ENCODE measurements at regions not wholly inside any gene's neighbourhood (a gene's known extent, or its start where the extent isn't known, plus 50 kb on each side); places are given as distances from the start of the nearest gene placed in this dataset.

- H3K36me3 ChIP-seq (replicated peaks in 1 of 2; ENCODE audit: insufficient read depth in 1 of 2, low read depth in 2 of 2) = no peaks in the 10 kb centered on the region
- no peaks in the 10 kb centered on the region for H3K27me3 ChIP-seq
- ATAC-seq (no peak), DNase-seq (no peak)
- H3K4me3 ChIP-seq = no peak overlapping the region
- H3K27ac ChIP-seq = no peak overlapping the region
- no peak for TF ChIP-seq POLR2A (IDR thresholded peaks at IDR 0.05)
- TF ChIP-seq CTCF (IDR thresholded peaks at IDR 0.05) = no peak
- intact Hi-C loops (cut with DNase I) = no loop called here
- H3K9me3 ChIP-seq = no peaks in the 10 kb centered on the region
- no peaks in the 10 kb centered on the region for H3K4me1 ChIP-seq
Measured at GRCh38 chr1:222232842-222233241, 315.1 kb downstream of the HHIPL2 start.

GRCh38 chr1:222229672-222230312 is 318.1 kb downstream of the HHIPL2 start:
- 28 to 36% methylated on average over 4 of the region's 4 CpGs for WGBS, 2 donors
- no peak overlapping the region for H3K4me3 ChIP-seq
- no peak for TF ChIP-seq POLR2A (IDR thresholded peaks at IDR 0.05)
- no peak for TF ChIP-seq CTCF (IDR thresholded peaks at IDR 0.05)
- H3K36me3 ChIP-seq (replicated peaks in 1 of 2; ENCODE audit: insufficient read depth in 1 of 2, low read depth in 2 of 2) = no peaks in the 10 kb centered on the region
- no peaks in the 10 kb centered on the region for H3K9me3 ChIP-seq
- H3K27ac ChIP-seq = no peak overlapping the region
- no peak for ATAC-seq
- H3K27me3 ChIP-seq = no peaks in the 10 kb centered on the region
- intact Hi-C loops (cut with DNase I) = no loop called here
- no peaks in the 10 kb centered on the region for H3K4me1 ChIP-seq
- no peak for DNase-seq

GRCh38 chr1:222225316-222225691 is 322.6 kb downstream of the HHIPL2 start:
- Histone ChIP-seq H3K27me3 (no peaks in the 10 kb centered on the region), H3K36me3 (replicated peaks in 1 of 2; ENCODE audit: insufficient read depth in 1 of 2, low read depth in 2 of 2) (no peaks in the 10 kb centered on the region), H3K4me3 (no peak overlapping the region), H3K4me1 (no peaks in the 10 kb centered on the region), H3K9me3 (no peaks in the 10 kb centered on the region), H3K27ac (no peak overlapping the region)
- no peak for TF ChIP-seq POLR2A (IDR thresholded peaks at IDR 0.05)
- TF ChIP-seq CTCF (IDR thresholded peaks at IDR 0.05) = no peak
- ATAC-seq = no peak
- intact Hi-C loops (cut with DNase I) = no loop called here
- 63 to 70% methylated on average over 4 of the region's 4 CpGs for whole genome bisulfite sequencing, 2 donors
- DNase-seq = no peak

GRCh38 chr1:222224636-222225315 is 323.1 kb downstream of the HHIPL2 start:
- H3K4me1 ChIP-seq = no peaks in the 10 kb centered on the region
- 39 to 57% methylated on average over 4 of the region's 4 CpGs for WGBS, 2 donors
- ATAC-seq = no peak
- no peaks in the 10 kb centered on the region for H3K9me3 ChIP-seq
- H3K27ac ChIP-seq = no peak overlapping the region
- no peak for DNase-seq
- TF ChIP-seq POLR2A (IDR thresholded peaks at IDR 0.05) (no peak), CTCF (IDR thresholded peaks at IDR 0.05) (no peak)
- intact Hi-C loops (cut with DNase I) = no loop called here
- no peak overlapping the region for H3K4me3 ChIP-seq
- no peaks in the 10 kb centered on the region for H3K36me3 ChIP-seq (replicated peaks in 1 of 2; ENCODE audit: insufficient read depth in 1 of 2, low read depth in 2 of 2)
- no peaks in the 10 kb centered on the region for H3K27me3 ChIP-seq

GRCh38 chr1:222224156-222224555 is 323.7 kb downstream of the HHIPL2 start:
- TF ChIP-seq POLR2A (IDR thresholded peaks at IDR 0.05) (no peak), CTCF (IDR thresholded peaks at IDR 0.05) (no peak)
- 49 to 71% methylated on average over 4 of the region's 4 CpGs for WGBS, 2 donors
- Histone ChIP-seq H3K4me3 (no peak overlapping the region), H3K9me3 (no peaks in the 10 kb centered on the region), H3K4me1 (no peaks in the 10 kb centered on the region), H3K27me3 (no peaks in the 10 kb centered on the region), H3K27ac (no peak overlapping the region), H3K36me3 (replicated peaks in 1 of 2; ENCODE audit: insufficient read depth in 1 of 2, low read depth in 2 of 2) (no peaks in the 10 kb centered on the region)
- DNase-seq = no peak
- intact Hi-C loops (cut with DNase I) = no loop called here
- ATAC-seq = no peak
